Keratinocyte (primary cell): ENCODE measurements at regions not wholly inside any gene's neighbourhood (a gene's known extent, or its start where the extent isn't known, plus 50 kb on each side); places are given as distances from the start of the nearest gene placed in this dataset.

Experiments
- EZH2 ChIP-seq: IDR thresholded peaks from one replicate; pipeline ENCODE4 v1.6.1; 2012; ENCODE audit warnings: inconsistent platforms, mild to moderate bottlenecking, low read length, moderate library complexity
- TF ChIP-seq, protein P1 (sequence below), 3 experiments: IDR thresholded peaks in 1 of 3; conservative IDR thresholded peaks in 1 of 3; optimal IDR thresholded peaks in 1 of 3; 2 replicates in 2 of 3; 3 replicates in 1 of 3; pipeline versions ENCODE3 to v1.5.1; 2011; ENCODE audit warnings: low read length in 3 of 3, mild to moderate bottlenecking in 3 of 3, moderate library complexity in 2 of 3, control low read depth in 1 of 3, inconsistent platforms in 1 of 3; ENCODE audit not compliant: insufficient read depth in 2 of 3; ENCODE audit errors: extremely low read depth in 1 of 3

- TF ChIP-seq, protein P1, sequence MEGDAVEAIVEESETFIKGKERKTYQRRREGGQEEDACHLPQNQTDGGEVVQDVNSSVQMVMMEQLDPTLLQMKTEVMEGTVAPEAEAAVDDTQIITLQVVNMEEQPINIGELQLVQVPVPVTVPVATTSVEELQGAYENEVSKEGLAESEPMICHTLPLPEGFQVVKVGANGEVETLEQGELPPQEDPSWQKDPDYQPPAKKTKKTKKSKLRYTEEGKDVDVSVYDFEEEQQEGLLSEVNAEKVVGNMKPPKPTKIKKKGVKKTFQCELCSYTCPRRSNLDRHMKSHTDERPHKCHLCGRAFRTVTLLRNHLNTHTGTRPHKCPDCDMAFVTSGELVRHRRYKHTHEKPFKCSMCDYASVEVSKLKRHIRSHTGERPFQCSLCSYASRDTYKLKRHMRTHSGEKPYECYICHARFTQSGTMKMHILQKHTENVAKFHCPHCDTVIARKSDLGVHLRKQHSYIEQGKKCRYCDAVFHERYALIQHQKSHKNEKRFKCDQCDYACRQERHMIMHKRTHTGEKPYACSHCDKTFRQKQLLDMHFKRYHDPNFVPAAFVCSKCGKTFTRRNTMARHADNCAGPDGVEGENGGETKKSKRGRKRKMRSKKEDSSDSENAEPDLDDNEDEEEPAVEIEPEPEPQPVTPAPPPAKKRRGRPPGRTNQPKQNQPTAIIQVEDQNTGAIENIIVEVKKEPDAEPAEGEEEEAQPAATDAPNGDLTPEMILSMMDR (optimal IDR thresholded peaks at IDR 0.05 in 1 of 3, IDR thresholded peaks at IDR 0.05 in 1 of 3, conservative IDR thresholded peaks at IDR 0.05 in 1 of 3; ENCODE audit: extremely low read depth in 1 of 3, insufficient read depth in 2 of 3, low read length in 3 of 3) = no peak
- TF ChIP-seq EZH2 = no peak
Observed at GRCh38 chr21:15373941-15374340, 309.1 kb upstream of the NRIP1 start.
